GM18907 (cell line): ENCODE measurements at regions not wholly inside any gene's neighbourhood (a gene's known extent, or its start where the extent isn't known, plus 50 kb on each side); places are given as distances from the start of the nearest gene placed in this dataset.
"Not testable (repeated sequence)": the region's sequence is repeated elsewhere in the genome, so short reads cannot be mapped to it uniquely, and the experiment has no call there.

Experiments used
- ATAC-seq: cut with Tn5 transposase; IDR thresholded peaks from one replicate; pipeline ENCODE4 v1.9.1; 2021; ENCODE audit warnings: mild to moderate bottlenecking, moderate library complexity; ENCODE audit not compliant: unreplicated experiment

GRCh38 chr7:136441835-136442234 lies 426.6 kb upstream of the CHRM2 start:
- ATAC-seq: no peak

GRCh38 chr7:136431736-136432135 lies 436.7 kb upstream of the CHRM2 start:
- ATAC-seq: not testable (repeated sequence)

GRCh38 chr7:136424058-136424457 lies 444.4 kb upstream of the CHRM2 start:
- ATAC-seq: no peak

- ATAC-seq: not testable (repeated sequence)
Observed at GRCh38 chr7:136419740-136420139, 442.6 kb upstream of the MTPN start.

GRCh38 chr7:136412952-136413351 lies 435.8 kb upstream of the MTPN start:
- no peak for ATAC-seq

- peak; percentile 97 for ATAC-seq
Observed at GRCh38 chr7:136405931-136406777, 429.0 kb upstream of the MTPN start.

GRCh38 chr7:136403591-136403990 lies 426.4 kb upstream of the MTPN start:
- ATAC-seq: no peak

GRCh38 chr7:136400877-136401276 lies 423.7 kb upstream of the MTPN start:
- no peak for ATAC-seq

- ATAC-seq: no peak
Observed at GRCh38 chr7:136399385-136399784, 422.2 kb upstream of the MTPN start.

- ATAC-seq: no peak
Observed at GRCh38 chr7:136392856-136393255, 415.7 kb upstream of the MTPN start.

GRCh38 chr7:136391371-136391770 lies 414.2 kb upstream of the MTPN start:
- ATAC-seq: no peak

- ATAC-seq: no peak
Observed at GRCh38 chr7:136389933-136390332, 412.8 kb upstream of the MTPN start.

- no peak for ATAC-seq
Observed at GRCh38 chr7:136386876-136387275, 409.7 kb upstream of the MTPN start.

GRCh38 chr7:136371409-136371808 lies 394.2 kb upstream of the MTPN start:
- ATAC-seq: not testable (repeated sequence)

GRCh38 chr7:136370137-136370536 lies 393.0 kb upstream of the MTPN start:
- ATAC-seq: no peak

- ATAC-seq: no peak
Observed at GRCh38 chr7:136369225-136369624, 392.1 kb upstream of the MTPN start.

- peak; percentile 97 for ATAC-seq
Observed at GRCh38 chr7:136359333-136359903, 382.3 kb upstream of the MTPN start.

- peak; percentile 74 for ATAC-seq
Observed at GRCh38 chr7:136353287-136353686, 376.1 kb upstream of the MTPN start.

- no peak for ATAC-seq
Observed at GRCh38 chr7:136348542-136349192, 371.5 kb upstream of the MTPN start.

GRCh38 chr7:136348142-136348541 lies 371.0 kb upstream of the MTPN start:
- no peak for ATAC-seq

- ATAC-seq: no peak
Observed at GRCh38 chr7:136347488-136347887, 370.3 kb upstream of the MTPN start.

- ATAC-seq: no peak
Observed at GRCh38 chr7:136342251-136342650, 365.1 kb upstream of the MTPN start.
